K562 (cell line): ENCODE measurements at regions not wholly inside any gene's neighbourhood (a gene's known extent, or its start where the extent isn't known, plus 50 kb on each side); places are given as distances from the start of the nearest gene placed in this dataset.
"Not testable (repeated sequence)": the region's sequence is repeated elsewhere in the genome, so short reads cannot be mapped to it uniquely, and the experiment has no call there.

Experiments used
- EGR1 ChIP-seq: fragments of 450-650 bp; conservative IDR thresholded peaks from 2 replicates; pipeline ENCODE4 v1.6.1; 2017; ENCODE audit warnings: mild to moderate bottlenecking
- ZBED1 ChIP-seq: IDR thresholded peaks from 2 replicates; pipeline ENCODE4 v1.6.1; 2014
- ZNF140 ChIP-seq: fragments of 250-450 bp; sonication (Bioruptor Pico); IDR thresholded peaks from 2 replicates; pipeline ENCODE4 v1.8.0; 2021; ENCODE audit warnings: moderate library complexity, mild to moderate bottlenecking, inconsistent platforms
- TF ChIP-seq, protein P1 (sequence below), 3 experiments: IDR thresholded peaks in 2 of 3; conservative IDR thresholded peaks in 1 of 3; 2 replicates each; pipeline ENCODE4 v1.5.1; 2011 to 2012; ENCODE audit warnings: low read length in 3 of 3, mild to moderate bottlenecking in 3 of 3, control low read depth in 2 of 3, improper control_type of control experiment in 1 of 3, inconsistent platforms in 1 of 3, low read depth in 1 of 3, mixed read lengths in 1 of 3, moderate library complexity in 1 of 3; ENCODE audit not compliant: insufficient read depth in 2 of 3
- TF ChIP-seq, protein P2 (sequence below): fragments of 450-650 bp; formaldehyde crosslinking; IDR thresholded peaks from 2 replicates; pipeline ENCODE4 v1.4.0; 2020; ENCODE audit warnings: mild to moderate bottlenecking, mixed read lengths

DNA sequence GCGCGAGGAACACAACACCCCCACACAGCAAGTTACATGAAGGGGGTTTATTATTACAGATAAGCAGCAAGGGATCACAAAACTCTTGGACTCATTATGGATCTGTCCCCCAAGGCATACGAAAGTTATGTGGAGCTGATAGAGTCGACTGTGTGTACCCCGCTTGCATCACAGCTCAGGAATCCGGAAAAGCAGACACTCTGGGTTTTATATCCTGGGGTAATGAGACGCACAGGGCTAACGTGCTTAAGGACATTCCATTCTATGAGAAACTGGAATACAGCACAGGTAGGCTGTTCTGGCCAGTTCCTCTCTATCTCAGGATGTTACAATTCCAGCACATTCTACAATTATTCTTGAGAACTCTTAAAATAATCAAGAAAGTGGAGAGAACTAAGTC lies 401.4 kb downstream of the RPIA start:
- TF ChIP-seq, protein P1, sequence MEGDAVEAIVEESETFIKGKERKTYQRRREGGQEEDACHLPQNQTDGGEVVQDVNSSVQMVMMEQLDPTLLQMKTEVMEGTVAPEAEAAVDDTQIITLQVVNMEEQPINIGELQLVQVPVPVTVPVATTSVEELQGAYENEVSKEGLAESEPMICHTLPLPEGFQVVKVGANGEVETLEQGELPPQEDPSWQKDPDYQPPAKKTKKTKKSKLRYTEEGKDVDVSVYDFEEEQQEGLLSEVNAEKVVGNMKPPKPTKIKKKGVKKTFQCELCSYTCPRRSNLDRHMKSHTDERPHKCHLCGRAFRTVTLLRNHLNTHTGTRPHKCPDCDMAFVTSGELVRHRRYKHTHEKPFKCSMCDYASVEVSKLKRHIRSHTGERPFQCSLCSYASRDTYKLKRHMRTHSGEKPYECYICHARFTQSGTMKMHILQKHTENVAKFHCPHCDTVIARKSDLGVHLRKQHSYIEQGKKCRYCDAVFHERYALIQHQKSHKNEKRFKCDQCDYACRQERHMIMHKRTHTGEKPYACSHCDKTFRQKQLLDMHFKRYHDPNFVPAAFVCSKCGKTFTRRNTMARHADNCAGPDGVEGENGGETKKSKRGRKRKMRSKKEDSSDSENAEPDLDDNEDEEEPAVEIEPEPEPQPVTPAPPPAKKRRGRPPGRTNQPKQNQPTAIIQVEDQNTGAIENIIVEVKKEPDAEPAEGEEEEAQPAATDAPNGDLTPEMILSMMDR (IDR thresholded peaks at IDR 0.05 in 2 of 3, conservative IDR thresholded peaks at IDR 0.05 in 1 of 3; ENCODE audit: insufficient read depth in 2 of 3, low read depth in 1 of 3, low read length in 3 of 3), result not testable (repeated sequence)
- TF ChIP-seq EGR1; ZNF140 (CRISPR knock-in tag); ZBED1: not testable (repeated sequence)
- TF ChIP-seq, protein P2, sequence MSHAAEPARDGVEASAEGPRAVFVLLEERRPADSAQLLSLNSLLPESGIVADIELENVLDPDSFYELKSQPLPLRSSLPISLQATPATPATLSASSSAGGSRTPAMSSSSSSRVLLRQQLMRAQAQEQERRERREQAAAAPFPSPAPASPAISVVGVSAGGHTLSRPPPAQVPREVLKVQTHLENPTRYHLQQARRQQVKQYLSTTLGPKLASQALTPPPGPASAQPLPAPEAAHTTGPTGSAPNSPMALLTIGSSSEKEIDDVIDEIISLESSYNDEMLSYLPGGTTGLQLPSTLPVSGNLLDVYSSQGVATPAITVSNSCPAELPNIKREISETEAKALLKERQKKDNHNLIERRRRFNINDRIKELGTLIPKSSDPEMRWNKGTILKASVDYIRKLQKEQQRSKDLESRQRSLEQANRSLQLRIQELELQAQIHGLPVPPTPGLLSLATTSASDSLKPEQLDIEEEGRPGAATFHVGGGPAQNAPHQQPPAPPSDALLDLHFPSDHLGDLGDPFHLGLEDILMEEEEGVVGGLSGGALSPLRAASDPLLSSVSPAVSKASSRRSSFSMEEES (CRISPR knock-in tag), result not testable (repeated sequence)
